ENCODE measurements at regions not wholly inside any gene's neighbourhood (a gene's known extent, or its start where the extent isn't known, plus 50 kb on each side); places are given as distances from the start of the nearest gene placed in this dataset.

GRCh38 chr18:28858248-28858647, 681.3 kb upstream of the CDH2 start:
- TF ChIP-seq CTCF (IDR thresholded peaks at IDR 0.05; ENCODE audit: low read depth, low read length), result no peak

GRCh38 chr18:28855989-28856388, 679.1 kb upstream of the CDH2 start:
- no peak overlapping the region for H3K4me3 ChIP-seq (replicated peaks in 1 of 2; ENCODE audit: low read depth in 2 of 2, low read length in 2 of 2)
- TF ChIP-seq CTCF (IDR thresholded peaks at IDR 0.05; ENCODE audit: low read depth, low read length), result no peak
- DNase-seq (ENCODE audit: low read depth in 2 of 2), result peak in 1 of 2 donors; percentile 27

More at GRCh38 chr18:28858248-28858647, 681.3 kb upstream of the CDH2 start:
- no peak for DNase-seq (ENCODE audit: low read depth in 2 of 2)
- no peak overlapping the region for H3K4me3 ChIP-seq (replicated peaks in 1 of 2; ENCODE audit: low read depth in 2 of 2, low read length in 2 of 2)

GRCh38 chr18:28855524-28855923, 678.6 kb upstream of the CDH2 start:
- no peak for TF ChIP-seq CTCF (IDR thresholded peaks at IDR 0.05; ENCODE audit: low read depth, low read length)
- DNase-seq (ENCODE audit: low read depth in 2 of 2), result peak; percentile 82 to 85
- no peak overlapping the region for H3K4me3 ChIP-seq (replicated peaks in 1 of 2; ENCODE audit: low read depth in 2 of 2, low read length in 2 of 2)

- DNase-seq (ENCODE audit: low read depth in 2 of 2), result peak; percentile 43 to 51
- no peak overlapping the region for H3K4me3 ChIP-seq (replicated peaks in 1 of 2; ENCODE audit: low read depth in 2 of 2, low read length in 2 of 2)
- no peak for TF ChIP-seq CTCF (IDR thresholded peaks at IDR 0.05; ENCODE audit: low read depth, low read length)
Measured at GRCh38 chr18:28854964-28855363, 678.0 kb upstream of the CDH2 start.

GRCh38 chr18:28846958-28847357, 670.0 kb upstream of the CDH2 start:
- no peak for DNase-seq (ENCODE audit: low read depth in 2 of 2)
- H3K4me3 ChIP-seq (replicated peaks in 1 of 2; ENCODE audit: low read depth in 2 of 2, low read length in 2 of 2), result no peak overlapping the region
- TF ChIP-seq CTCF (IDR thresholded peaks at IDR 0.05; ENCODE audit: low read depth, low read length), result no peak

- no peak for TF ChIP-seq CTCF (IDR thresholded peaks at IDR 0.05; ENCODE audit: low read depth, low read length)
- no peak overlapping the region for H3K4me3 ChIP-seq (replicated peaks in 1 of 2; ENCODE audit: low read depth in 2 of 2, low read length in 2 of 2)
- peak in 1 of 2 donors; percentile 32 for DNase-seq (ENCODE audit: low read depth in 2 of 2)
Measured at GRCh38 chr18:28837100-28837499, 660.2 kb upstream of the CDH2 start.

- H3K4me3 ChIP-seq (replicated peaks in 1 of 2; ENCODE audit: low read depth in 2 of 2, low read length in 2 of 2), result no peak overlapping the region
- DNase-seq (ENCODE audit: low read depth in 2 of 2), result peak; percentile 68 to 85
- TF ChIP-seq CTCF (IDR thresholded peaks at IDR 0.05; ENCODE audit: low read depth, low read length), result no peak
Measured at GRCh38 chr18:28834889-28835288, 658.0 kb upstream of the CDH2 start.
